HEK293 (cell line): ENCODE measurements at regions not wholly inside any gene's neighbourhood (a gene's known extent, or its start where the extent isn't known, plus 50 kb on each side); places are given as distances from the start of the nearest gene placed in this dataset.

Source experiments
- TCF7L2 ChIP-seq: IDR thresholded peaks from 2 replicates; pipeline ENCODE4 v1.6.1; 2011; ENCODE audit warnings: low read depth, mild to moderate bottlenecking, inconsistent platforms, low read length, moderate library complexity, borderline replicate concordance
- YY1 ChIP-seq: fragments of 450-650 bp; formaldehyde crosslinking; IDR thresholded peaks from 2 replicates; pipeline ENCODE4 v1.5.1; 2018; ENCODE audit warnings: missing biosample characterization, missing genetic modification characterization
- ZEB2 ChIP-seq: fragments of 450-650 bp; formaldehyde crosslinking; IDR thresholded peaks from 2 replicates; pipeline ENCODE4 v1.5.1; 2016; ENCODE audit warnings: missing biosample characterization, missing genetic modification characterization
- ZNF274 ChIP-seq, 2 experiments: fragments of 200-500 bp in 1 of 2; fragments of 450-650 bp in 1 of 2; sonication (Bioruptor generic) in 1 of 2; formaldehyde crosslinking in 1 of 2; IDR thresholded peaks; 2 replicates each; pipeline versions ENCODE4 v1.5.1 to v1.6.1; 2014 to 2016; ENCODE audit warnings: borderline replicate concordance in 1 of 2, inconsistent platforms in 1 of 2, low read length in 1 of 2, missing biosample characterization in 1 of 2, missing genetic modification characterization in 1 of 2
- ZNF350 ChIP-seq: fragments of 450-650 bp; formaldehyde crosslinking; IDR thresholded peaks from 2 replicates; pipeline ENCODE4 v1.5.0; 2017; ENCODE audit warnings: missing biosample characterization, mild to moderate bottlenecking, missing genetic modification characterization
- ZNF37A ChIP-seq: fragments of 450-650 bp; IDR thresholded peaks from 2 replicates; pipeline ENCODE4 v1.5.1; 2018; ENCODE audit warnings: missing biosample characterization, missing genetic modification characterization
- ZNF791 ChIP-seq: fragments of 450-650 bp; formaldehyde crosslinking; IDR thresholded peaks from 2 replicates; pipeline ENCODE4 v1.5.1; 2016; ENCODE audit warnings: missing biosample characterization, missing genetic modification characterization
- TF ChIP-seq, protein P1 (sequence below): fragments of 450-650 bp; formaldehyde crosslinking; IDR thresholded peaks from 2 replicates; pipeline ENCODE4 v1.5.1; 2016; ENCODE audit warnings: missing biosample characterization, missing genetic modification characterization
- TF ChIP-seq, protein P2 (sequence below): fragments of 450-650 bp; formaldehyde crosslinking; IDR thresholded peaks from 2 replicates; pipeline ENCODE4 v1.5.1; 2016; ENCODE audit warnings: missing biosample characterization, missing genetic modification characterization
- TF ChIP-seq, protein P3 (sequence below): fragments of 450-650 bp; formaldehyde crosslinking; IDR thresholded peaks from 2 replicates; pipeline ENCODE4 v1.5.1; 2016; ENCODE audit warnings: missing biosample characterization, missing genetic modification characterization
- TF ChIP-seq, protein P4 (sequence below): fragments of 450-650 bp; formaldehyde crosslinking; conservative IDR thresholded peaks from 2 replicates; pipeline ENCODE4 v1.5.1; 2016; ENCODE audit warnings: low read depth, missing biosample characterization, missing genetic modification characterization
- TF ChIP-seq, protein P5 (sequence below): fragments of 450-650 bp; formaldehyde crosslinking; IDR thresholded peaks from 2 replicates; pipeline ENCODE4 v1.5.1; 2016; ENCODE audit warnings: missing biosample characterization, missing genetic modification characterization, borderline replicate concordance

DNA sequence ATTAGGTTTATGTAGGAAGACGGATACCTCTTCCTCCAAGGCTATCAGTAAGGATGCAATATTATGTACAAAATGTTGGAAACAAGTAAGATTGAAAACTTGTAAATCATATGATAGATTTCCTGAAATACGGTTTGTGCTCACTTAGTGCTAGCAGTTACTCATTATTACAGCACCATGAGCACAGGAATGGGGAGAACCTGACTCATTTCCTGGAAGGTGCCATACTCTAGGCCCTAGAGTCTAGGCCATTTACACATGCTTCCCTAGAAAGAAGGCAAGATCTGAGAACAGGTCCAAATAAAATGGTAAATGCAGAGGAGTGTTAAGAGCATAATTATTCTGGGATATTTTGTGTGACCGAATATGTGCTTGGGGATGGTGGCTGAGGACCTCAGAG lies 467.7 kb upstream of the CELF4 start:
- TF ChIP-seq ZNF274 (IDR thresholded peaks at IDR 0.05; ENCODE audit: low read length) = no peak
- TF ChIP-seq ZNF274 (tag by site-specific recombination; IDR thresholded peaks at IDR 0.05; ENCODE audit: borderline replicate concordance) = no peak
- no peak for TF ChIP-seq TCF7L2
- no peak for TF ChIP-seq ZEB2
- TF ChIP-seq, protein P1, sequence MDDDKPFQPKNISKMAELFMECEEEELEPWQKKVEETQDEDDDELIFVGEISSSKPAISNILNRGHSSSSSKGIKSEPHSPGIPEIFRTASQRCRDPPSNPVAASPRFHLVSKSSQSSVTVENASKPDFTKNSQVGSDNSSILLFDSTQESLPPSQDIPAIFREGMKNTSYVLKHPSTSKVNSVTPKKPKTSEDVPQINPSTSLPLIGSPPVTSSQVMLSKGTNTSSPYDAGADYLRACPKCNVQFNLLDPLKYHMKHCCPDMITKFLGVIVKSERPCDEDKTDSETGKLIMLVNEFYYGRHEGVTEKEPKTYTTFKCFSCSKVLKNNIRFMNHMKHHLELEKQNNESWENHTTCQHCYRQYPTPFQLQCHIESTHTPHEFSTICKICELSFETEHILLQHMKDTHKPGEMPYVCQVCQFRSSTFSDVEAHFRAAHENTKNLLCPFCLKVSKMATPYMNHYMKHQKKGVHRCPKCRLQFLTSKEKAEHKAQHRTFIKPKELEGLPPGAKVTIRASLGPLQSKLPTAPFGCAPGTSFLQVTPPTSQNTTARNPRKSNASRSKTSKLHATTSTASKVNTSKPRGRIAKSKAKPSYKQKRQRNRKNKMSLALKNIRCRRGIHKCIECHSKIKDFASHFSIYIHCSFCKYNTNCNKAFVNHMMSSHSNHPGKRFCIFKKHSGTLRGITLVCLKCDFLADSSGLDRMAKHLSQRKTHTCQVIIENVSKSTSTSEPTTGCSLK (tag by site-specific recombination) = no peak
- TF ChIP-seq ZNF37A (tag by site-specific recombination) = no peak
- TF ChIP-seq, protein P2, sequence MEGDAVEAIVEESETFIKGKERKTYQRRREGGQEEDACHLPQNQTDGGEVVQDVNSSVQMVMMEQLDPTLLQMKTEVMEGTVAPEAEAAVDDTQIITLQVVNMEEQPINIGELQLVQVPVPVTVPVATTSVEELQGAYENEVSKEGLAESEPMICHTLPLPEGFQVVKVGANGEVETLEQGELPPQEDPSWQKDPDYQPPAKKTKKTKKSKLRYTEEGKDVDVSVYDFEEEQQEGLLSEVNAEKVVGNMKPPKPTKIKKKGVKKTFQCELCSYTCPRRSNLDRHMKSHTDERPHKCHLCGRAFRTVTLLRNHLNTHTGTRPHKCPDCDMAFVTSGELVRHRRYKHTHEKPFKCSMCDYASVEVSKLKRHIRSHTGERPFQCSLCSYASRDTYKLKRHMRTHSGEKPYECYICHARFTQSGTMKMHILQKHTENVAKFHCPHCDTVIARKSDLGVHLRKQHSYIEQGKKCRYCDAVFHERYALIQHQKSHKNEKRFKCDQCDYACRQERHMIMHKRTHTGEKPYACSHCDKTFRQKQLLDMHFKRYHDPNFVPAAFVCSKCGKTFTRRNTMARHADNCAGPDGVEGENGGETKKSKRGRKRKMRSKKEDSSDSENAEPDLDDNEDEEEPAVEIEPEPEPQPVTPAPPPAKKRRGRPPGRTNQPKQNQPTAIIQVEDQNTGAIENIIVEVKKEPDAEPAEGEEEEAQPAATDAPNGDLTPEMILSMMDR = no peak
- TF ChIP-seq ZNF350 (tag by site-specific recombination) = no peak
- TF ChIP-seq, protein P3, sequence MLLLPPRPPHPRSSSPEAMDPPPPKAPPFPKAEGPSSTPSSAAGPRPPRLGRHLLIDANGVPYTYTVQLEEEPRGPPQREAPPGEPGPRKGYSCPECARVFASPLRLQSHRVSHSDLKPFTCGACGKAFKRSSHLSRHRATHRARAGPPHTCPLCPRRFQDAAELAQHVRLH = no peak
- TF ChIP-seq, protein P4, sequence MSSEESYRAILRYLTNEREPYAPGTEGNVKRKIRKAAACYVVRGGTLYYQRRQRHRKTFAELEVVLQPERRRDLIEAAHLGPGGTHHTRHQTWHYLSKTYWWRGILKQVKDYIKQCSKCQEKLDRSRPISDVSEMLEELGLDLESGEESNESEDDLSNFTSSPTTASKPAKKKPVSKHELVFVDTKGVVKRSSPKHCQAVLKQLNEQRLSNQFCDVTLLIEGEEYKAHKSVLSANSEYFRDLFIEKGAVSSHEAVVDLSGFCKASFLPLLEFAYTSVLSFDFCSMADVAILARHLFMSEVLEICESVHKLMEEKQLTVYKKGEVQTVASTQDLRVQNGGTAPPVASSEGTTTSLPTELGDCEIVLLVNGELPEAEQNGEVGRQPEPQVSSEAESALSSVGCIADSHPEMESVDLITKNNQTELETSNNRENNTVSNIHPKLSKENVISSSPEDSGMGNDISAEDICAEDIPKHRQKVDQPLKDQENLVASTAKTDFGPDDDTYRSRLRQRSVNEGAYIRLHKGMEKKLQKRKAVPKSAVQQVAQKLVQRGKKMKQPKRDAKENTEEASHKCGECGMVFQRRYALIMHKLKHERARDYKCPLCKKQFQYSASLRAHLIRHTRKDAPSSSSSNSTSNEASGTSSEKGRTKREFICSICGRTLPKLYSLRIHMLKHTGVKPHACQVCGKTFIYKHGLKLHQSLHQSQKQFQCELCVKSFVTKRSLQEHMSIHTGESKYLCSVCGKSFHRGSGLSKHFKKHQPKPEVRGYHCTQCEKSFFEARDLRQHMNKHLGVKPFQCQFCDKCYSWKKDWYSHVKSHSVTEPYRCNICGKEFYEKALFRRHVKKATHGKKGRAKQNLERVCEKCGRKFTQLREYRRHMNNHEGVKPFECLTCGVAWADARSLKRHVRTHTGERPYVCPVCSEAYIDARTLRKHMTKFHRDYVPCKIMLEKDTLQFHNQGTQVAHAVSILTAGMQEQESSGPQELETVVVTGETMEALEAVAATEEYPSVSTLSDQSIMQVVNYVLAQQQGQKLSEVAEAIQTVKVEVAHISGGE = no peak
- TF ChIP-seq, protein P5, sequence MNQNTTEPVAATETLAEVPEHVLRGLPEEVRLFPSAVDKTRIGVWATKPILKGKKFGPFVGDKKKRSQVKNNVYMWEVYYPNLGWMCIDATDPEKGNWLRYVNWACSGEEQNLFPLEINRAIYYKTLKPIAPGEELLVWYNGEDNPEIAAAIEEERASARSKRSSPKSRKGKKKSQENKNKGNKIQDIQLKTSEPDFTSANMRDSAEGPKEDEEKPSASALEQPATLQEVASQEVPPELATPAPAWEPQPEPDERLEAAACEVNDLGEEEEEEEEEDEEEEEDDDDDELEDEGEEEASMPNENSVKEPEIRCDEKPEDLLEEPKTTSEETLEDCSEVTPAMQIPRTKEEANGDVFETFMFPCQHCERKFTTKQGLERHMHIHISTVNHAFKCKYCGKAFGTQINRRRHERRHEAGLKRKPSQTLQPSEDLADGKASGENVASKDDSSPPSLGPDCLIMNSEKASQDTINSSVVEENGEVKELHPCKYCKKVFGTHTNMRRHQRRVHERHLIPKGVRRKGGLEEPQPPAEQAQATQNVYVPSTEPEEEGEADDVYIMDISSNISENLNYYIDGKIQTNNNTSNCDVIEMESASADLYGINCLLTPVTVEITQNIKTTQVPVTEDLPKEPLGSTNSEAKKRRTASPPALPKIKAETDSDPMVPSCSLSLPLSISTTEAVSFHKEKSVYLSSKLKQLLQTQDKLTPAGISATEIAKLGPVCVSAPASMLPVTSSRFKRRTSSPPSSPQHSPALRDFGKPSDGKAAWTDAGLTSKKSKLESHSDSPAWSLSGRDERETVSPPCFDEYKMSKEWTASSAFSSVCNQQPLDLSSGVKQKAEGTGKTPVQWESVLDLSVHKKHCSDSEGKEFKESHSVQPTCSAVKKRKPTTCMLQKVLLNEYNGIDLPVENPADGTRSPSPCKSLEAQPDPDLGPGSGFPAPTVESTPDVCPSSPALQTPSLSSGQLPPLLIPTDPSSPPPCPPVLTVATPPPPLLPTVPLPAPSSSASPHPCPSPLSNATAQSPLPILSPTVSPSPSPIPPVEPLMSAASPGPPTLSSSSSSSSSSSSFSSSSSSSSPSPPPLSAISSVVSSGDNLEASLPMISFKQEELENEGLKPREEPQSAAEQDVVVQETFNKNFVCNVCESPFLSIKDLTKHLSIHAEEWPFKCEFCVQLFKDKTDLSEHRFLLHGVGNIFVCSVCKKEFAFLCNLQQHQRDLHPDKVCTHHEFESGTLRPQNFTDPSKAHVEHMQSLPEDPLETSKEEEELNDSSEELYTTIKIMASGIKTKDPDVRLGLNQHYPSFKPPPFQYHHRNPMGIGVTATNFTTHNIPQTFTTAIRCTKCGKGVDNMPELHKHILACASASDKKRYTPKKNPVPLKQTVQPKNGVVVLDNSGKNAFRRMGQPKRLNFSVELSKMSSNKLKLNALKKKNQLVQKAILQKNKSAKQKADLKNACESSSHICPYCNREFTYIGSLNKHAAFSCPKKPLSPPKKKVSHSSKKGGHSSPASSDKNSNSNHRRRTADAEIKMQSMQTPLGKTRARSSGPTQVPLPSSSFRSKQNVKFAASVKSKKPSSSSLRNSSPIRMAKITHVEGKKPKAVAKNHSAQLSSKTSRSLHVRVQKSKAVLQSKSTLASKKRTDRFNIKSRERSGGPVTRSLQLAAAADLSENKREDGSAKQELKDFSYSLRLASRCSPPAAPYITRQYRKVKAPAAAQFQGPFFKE (tag by site-specific recombination) = no peak
- TF ChIP-seq YY1 = no peak
- TF ChIP-seq ZNF791 (tag by site-specific recombination) = no peak
